Natural killer cell treated with Interleukin-12 subunit alpha and Interleukin-12 subunit beta and Interleukin-15 and Interleukin-18, amount 100 ng/mL, for 72 hours (primary cell): ENCODE measurements at regions not wholly inside any gene's neighbourhood (a gene's known extent, or its start where the extent isn't known, plus 50 kb on each side); places are given as distances from the start of the nearest gene placed in this dataset.

Experiments used
- ATAC-seq, 2 donors: fragments of 150-1000 bp; cut with Tn5 transposase in 1 of 2; sonication (Bioruptor Pico), chemical (Tn5 transposase) in 1 of 2; 2 replicates each; pipeline ENCODE4 v1.10.0; 2021
- DNase-seq: peaks from one replicate; pipeline ENCODE4 v3.0.0; 2022; ENCODE audit warnings: low spot score
- H3K27ac Mint-ChIP-seq, 2 donors: 1 replicate in 1 of 2; 2 replicates in 1 of 2; pipeline ENCODE4 v1.8.0; 2022; ENCODE audit warnings: mixed read lengths in 2 of 2, mild to moderate bottlenecking in 1 of 2, moderate library complexity in 1 of 2
- H3K27me3 Mint-ChIP-seq, 2 donors: 1 replicate in 1 of 2; 2 replicates in 1 of 2; pipeline ENCODE4 v1.8.0; 2022; ENCODE audit warnings: mixed read lengths in 2 of 2
- H3K36me3 Mint-ChIP-seq: one replicate; pipeline ENCODE4 v1.8.0; 2022; ENCODE audit warnings: mixed read lengths
- H3K4me1 Mint-ChIP-seq, 2 donors: 1 replicate in 1 of 2; 2 replicates in 1 of 2; pipeline ENCODE4 v1.8.0; 2022; ENCODE audit warnings: low read depth in 2 of 2, mixed read lengths in 2 of 2, mild to moderate bottlenecking in 1 of 2
- H3K4me3 Mint-ChIP-seq: one replicate; pipeline ENCODE4 v1.8.0; 2022; ENCODE audit warnings: mixed read lengths
- H3K9me3 Mint-ChIP-seq: 2 replicates; pipeline ENCODE4 v1.8.0; 2022; ENCODE audit warnings: mixed read lengths

DNA sequence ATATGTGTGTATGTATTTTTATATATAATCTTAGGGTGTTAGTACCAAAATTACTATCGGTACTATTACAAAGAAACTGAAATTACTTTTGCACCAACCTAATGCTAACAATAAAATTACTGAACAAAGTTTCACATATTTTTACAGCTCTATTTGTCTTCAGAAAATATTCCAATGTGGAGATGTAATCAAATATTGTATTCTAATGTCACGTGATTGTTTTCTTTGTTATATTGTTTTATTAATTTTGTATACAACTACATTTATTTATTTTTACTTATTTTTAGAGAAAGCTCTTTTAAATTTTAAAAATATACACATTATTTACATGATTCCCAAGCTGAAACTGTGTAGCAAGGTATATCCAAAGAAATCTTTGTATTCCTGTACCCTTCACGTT lies 227.1 kb upstream of the KLF12 start:
- Mint-ChIP-seq H3K27ac (no peak overlapping the region), H3K36me3 (peaks cover 4% of the 10 kb centered on the region), H3K4me3 (no peak overlapping the region), H3K9me3 (peaks cover 2% of the 10 kb centered on the region), H3K27me3 (peaks cover 19 to 25% of the 10 kb centered on the region in 2 donors), H3K4me1 (no peaks in the 10 kb centered on the region)
- DNase-seq (no peak), ATAC-seq (no peak)

DNA sequence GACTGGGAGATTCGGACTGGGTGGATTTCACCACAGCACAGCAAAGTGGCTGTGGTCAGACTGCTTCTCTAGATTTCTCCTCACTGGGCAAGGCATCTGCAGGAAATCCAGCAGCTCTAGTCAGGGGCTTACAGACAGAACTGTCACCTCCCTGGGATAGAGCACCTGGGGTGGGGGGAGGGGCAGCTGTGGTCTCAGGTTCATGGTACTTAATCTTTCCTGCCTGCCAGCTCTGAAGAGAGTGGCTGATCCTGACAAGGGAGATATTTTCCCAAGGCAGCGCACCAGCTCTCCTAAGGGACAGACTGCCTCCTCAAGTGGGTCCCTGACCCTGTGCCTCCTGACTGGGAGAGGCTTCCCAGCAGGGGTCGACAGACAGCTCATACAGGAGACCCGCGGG lies 212.8 kb upstream of the KLF12 start:
- Mint-ChIP-seq H3K36me3 (peaks cover 8% of the 10 kb centered on the region), H3K27me3 (peaks cover 21 to 34% of the 10 kb centered on the region in 2 donors), H3K4me3 (no peak overlapping the region), H3K9me3 (peaks cover 6% of the 10 kb centered on the region), H3K4me1 (peaks cover 0 to 3% of the 10 kb centered on the region in 2 donors), H3K27ac (no peak overlapping the region)
- no peak for DNase-seq
- ATAC-seq = no peak

DNA sequence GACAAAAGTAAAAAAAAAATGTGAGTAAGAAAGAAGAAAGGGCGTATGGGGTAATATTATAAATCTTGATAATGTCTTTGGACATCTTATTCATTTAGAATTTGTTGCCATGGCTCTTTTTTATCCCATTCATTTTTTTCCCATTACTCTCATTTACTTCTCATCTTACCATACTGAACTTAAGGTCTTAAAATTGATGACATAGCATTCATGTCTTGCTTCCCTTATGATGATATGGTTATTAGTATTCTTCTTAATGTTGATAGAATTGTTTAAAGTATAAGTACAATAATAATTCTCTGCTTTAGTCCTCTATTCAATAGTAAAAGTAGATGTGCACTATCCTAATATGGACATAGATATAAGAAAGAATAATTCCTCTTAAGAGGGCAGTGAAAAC lies 204.1 kb upstream of the KLF12 start:
- H3K27ac Mint-ChIP-seq = no peak overlapping the region
- H3K4me3 Mint-ChIP-seq = no peak overlapping the region
- peaks cover 0 to under 1% of the 10 kb centered on the region in 2 donors for H3K4me1 Mint-ChIP-seq
- peaks cover 4% of the 10 kb centered on the region for H3K36me3 Mint-ChIP-seq
- ATAC-seq = no peak
- DNase-seq = no peak
- peaks cover 14 to 28% of the 10 kb centered on the region in 2 donors for H3K27me3 Mint-ChIP-seq
- H3K9me3 Mint-ChIP-seq = no peaks in the 10 kb centered on the region

DNA sequence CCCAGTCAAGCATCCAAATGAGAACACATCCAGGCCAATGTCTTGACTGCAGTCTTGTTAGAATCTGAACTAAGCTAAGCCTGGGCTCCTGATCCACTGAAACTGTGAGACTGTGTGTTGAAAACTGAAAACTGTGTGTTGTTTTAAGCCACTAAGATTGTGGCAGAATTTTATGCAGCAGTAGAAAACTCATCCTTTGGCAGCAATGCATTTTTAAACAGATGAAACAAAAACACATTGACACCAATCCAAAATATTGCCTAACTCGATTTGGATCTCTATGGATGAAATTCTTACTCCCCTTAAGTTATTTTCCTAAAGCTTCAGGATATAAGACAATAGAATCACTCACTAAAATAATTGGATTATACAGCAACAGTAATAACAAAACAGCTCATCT lies 202.3 kb upstream of the KLF12 start:
- peaks cover 0 to 18% of the 10 kb centered on the region in 2 donors for H3K27me3 Mint-ChIP-seq
- H3K36me3 Mint-ChIP-seq = no peaks in the 10 kb centered on the region
- no peaks in the 10 kb centered on the region for H3K4me1 Mint-ChIP-seq
- H3K9me3 Mint-ChIP-seq = no peaks in the 10 kb centered on the region
- ATAC-seq (no peak), DNase-seq (no peak)
- no peak overlapping the region for H3K4me3 Mint-ChIP-seq
- no peak overlapping the region for H3K27ac Mint-ChIP-seq

DNA sequence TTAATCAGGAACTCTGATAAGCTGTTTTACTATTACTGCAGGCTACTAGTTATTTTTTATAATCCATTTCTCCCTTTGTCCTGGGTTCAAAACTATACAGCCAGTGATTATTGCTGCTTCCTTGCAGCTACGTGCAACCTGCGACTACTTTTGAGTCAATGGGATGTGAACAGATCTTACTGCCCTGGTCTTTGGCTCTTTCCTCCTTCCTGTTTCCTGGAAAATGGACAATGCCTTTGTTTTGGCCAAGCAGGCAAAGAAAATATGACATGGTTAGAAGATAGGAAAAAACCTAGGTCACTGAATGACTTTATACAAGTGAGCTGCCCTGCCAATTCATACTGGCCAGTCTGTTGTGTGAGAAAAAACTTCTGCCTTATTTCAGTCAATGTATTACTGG lies 201.2 kb upstream of the KLF12 start:
- peaks cover 0 to 11% of the 10 kb centered on the region in 2 donors for H3K27me3 Mint-ChIP-seq
- no peak overlapping the region for H3K4me3 Mint-ChIP-seq
- ATAC-seq (no peak), DNase-seq (no peak)
- H3K4me1 Mint-ChIP-seq = no peaks in the 10 kb centered on the region
- no peaks in the 10 kb centered on the region for H3K36me3 Mint-ChIP-seq
- no peak overlapping the region for H3K27ac Mint-ChIP-seq
- H3K9me3 Mint-ChIP-seq = no peaks in the 10 kb centered on the region

DNA sequence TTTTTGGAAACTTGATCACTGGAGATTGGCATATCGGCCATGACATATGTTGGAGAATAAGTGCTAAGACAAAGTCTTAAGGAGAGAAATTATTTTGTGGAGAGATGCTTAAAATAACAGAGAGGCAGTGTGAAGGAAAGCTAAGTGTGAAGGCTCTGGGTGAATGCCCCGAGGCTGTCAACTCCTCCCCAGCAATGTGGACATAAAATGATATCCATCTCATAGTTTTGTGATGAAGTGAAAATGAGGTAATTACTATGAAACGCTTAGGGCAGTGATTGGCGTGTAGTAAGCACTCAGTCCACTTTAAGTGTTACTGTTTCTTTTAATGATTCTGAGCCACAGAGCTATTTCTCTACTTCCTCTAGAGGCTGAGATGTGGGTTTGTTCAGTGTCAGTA lies 195.8 kb upstream of the KLF12 start:
- no peaks in the 10 kb centered on the region for H3K9me3 Mint-ChIP-seq
- no peak overlapping the region for H3K27ac Mint-ChIP-seq
- H3K4me1 Mint-ChIP-seq = no peaks in the 10 kb centered on the region
- no peak overlapping the region for H3K4me3 Mint-ChIP-seq
- ATAC-seq (no peak), DNase-seq (no peak)
- no peaks in the 10 kb centered on the region for H3K36me3 Mint-ChIP-seq
- peaks cover 13 to 15% of the 10 kb centered on the region in 2 donors for H3K27me3 Mint-ChIP-seq

DNA sequence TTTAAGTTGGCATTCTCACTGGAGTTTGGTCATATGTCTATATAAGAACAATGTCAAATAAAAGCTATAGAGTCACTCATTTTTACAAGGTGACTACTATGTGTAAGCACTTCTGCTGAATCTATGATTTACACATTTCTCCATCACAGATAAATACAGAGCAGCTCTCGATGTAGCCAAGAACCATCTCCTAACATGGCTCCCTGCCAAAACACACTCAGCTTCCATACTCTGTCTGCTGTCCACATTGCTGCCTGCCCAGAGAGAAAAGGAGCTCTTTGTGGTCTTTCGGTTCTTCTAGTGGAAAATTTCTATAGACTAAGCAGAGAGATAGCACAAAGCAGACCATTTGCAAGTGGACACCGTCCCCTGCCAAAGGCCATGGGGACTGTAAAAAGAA lies 190.9 kb upstream of the KLF12 start:
- ATAC-seq = no peak
- Mint-ChIP-seq H3K4me1 (no peaks in the 10 kb centered on the region), H3K27me3 (peaks cover 20 to 31% of the 10 kb centered on the region in 2 donors), H3K9me3 (no peaks in the 10 kb centered on the region), H3K4me3 (no peak overlapping the region), H3K36me3 (no peaks in the 10 kb centered on the region), H3K27ac (no peak overlapping the region)
- no peak for DNase-seq

DNA sequence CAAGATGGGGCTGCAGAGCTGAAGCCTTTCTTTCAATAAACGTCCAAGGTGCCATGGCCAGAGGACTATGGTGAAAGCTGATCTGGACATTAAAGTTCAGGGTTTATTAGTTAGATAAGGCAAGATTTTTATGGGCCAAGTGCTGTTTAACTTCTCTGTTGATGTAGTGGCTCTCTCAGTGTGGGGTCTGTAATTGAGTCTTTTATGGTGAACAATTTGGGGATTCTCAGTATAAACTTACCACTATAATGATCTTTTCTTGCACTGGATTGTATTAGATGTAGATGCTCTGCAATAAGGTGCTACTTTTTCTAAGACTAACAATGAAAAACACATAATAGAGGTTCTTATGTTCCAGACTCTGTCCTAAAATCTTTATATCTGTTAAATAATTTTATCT lies 190.1 kb upstream of the KLF12 start:
- H3K4me3 Mint-ChIP-seq = no peak overlapping the region
- peaks cover 18 to 28% of the 10 kb centered on the region in 2 donors for H3K27me3 Mint-ChIP-seq
- DNase-seq = no peak
- no peaks in the 10 kb centered on the region for H3K9me3 Mint-ChIP-seq
- no peak overlapping the region for H3K27ac Mint-ChIP-seq
- no peaks in the 10 kb centered on the region for H3K4me1 Mint-ChIP-seq
- H3K36me3 Mint-ChIP-seq = no peaks in the 10 kb centered on the region
- no peak for ATAC-seq

DNA sequence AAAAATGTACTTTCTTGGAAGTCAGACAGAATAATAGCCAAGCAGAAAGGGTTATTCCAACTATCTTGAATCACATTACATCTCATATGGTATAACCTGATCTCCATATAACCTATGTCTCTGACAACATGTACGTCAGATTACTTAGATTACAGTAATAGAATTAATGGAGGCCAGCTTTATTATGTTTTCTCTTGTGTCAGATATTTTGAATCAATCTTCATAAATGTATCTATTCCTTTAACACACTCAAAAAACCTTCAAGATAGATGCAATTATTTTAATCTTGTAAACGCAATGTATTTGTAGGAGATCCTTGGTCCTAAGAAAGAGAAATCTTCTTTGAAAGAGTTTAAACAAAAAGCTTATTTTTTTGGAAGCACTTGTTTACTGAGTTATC lies 188.4 kb upstream of the KLF12 start:
- no peak overlapping the region for H3K4me3 Mint-ChIP-seq
- DNase-seq = no peak
- H3K4me1 Mint-ChIP-seq = no peaks in the 10 kb centered on the region
- ATAC-seq = no peak
- no peaks in the 10 kb centered on the region for H3K9me3 Mint-ChIP-seq
- no peak overlapping the region for H3K27ac Mint-ChIP-seq
- peaks cover 23 to 28% of the 10 kb centered on the region in 2 donors for H3K27me3 Mint-ChIP-seq
- H3K36me3 Mint-ChIP-seq = no peaks in the 10 kb centered on the region

DNA sequence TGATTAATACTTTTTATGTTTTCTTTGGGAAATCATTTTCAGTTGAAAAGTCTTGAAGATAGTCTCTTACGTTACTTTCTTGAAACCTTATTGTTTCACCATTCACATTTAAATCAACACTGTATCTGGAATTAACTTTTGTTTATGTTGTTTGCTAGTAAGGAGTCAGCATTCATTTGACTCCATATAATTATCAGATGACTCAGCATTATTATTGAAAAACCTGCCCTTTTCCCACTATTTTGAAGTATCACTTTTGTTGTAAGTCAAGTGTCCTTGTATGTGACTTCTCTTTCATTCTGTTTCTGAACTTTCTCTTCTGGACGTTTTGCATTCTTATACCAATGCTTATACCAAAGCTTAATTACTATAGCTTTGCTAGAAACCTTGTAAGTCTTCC lies 186.1 kb upstream of the KLF12 start:
- ATAC-seq = no peak
- Mint-ChIP-seq H3K27ac (no peak overlapping the region), H3K9me3 (no peaks in the 10 kb centered on the region)

DNA sequence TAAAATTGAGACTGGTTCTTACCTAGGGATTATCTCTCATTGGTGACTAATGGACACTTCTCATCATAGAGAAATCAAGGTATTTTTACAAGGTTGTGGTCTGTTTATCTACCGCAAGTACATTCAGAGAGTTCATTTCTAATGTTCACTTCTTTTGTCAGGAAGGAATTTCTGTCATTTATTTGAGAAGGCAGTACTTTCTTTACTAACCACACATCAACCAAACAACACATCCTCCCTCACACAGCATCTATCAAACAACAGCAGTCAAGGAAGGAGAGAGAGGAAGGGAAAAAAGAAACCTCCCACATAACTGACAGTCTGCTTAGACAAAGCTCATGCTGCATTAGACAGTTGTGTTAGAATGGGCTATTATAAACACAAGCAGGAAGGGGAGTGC lies 182.3 kb upstream of the KLF12 start:
- H3K4me1 Mint-ChIP-seq = peaks cover 3 to 5% of the 10 kb centered on the region in 2 donors
- ATAC-seq (no peak), DNase-seq (no peak)
- peaks cover 18 to 21% of the 10 kb centered on the region in 2 donors for H3K27me3 Mint-ChIP-seq
- no peak overlapping the region for H3K27ac Mint-ChIP-seq
- H3K36me3 Mint-ChIP-seq = no peaks in the 10 kb centered on the region
- no peak overlapping the region for H3K4me3 Mint-ChIP-seq
- no peaks in the 10 kb centered on the region for H3K9me3 Mint-ChIP-seq

More for the DNA sequence above, 186.1 kb upstream of the KLF12 start:
- no peaks in the 10 kb centered on the region for H3K36me3 Mint-ChIP-seq
- H3K4me3 Mint-ChIP-seq = no peak overlapping the region
- no peak for DNase-seq
- H3K4me1 Mint-ChIP-seq = peaks cover 3 to 5% of the 10 kb centered on the region in 2 donors
- H3K27me3 Mint-ChIP-seq = peaks cover 21 to 23% of the 10 kb centered on the region in 2 donors

DNA sequence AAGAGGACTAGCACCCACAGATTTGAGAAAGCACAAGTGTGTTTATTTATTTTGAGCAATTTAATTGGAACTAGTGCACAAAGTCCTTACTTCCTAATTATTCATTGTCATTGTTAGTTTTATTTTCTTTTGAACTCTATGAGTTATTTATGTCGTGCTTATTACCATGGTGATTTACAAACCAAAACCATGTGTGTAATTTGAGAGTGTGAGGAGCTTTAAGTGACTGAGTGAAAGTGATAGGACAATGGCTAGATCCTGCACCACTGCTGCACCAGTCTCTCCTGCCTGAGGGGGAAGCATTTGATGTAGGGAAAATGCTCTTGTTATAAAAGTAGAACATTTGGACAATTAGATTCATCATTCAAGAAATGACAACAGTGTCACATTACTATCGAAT lies 172.3 kb upstream of the KLF12 start:
- ATAC-seq = no peak
- no peak for DNase-seq
- H3K4me1 Mint-ChIP-seq = no peaks in the 10 kb centered on the region
- no peak overlapping the region for H3K4me3 Mint-ChIP-seq
- peaks cover 15 to 20% of the 10 kb centered on the region in 2 donors for H3K27me3 Mint-ChIP-seq
- peaks cover 8% of the 10 kb centered on the region for H3K36me3 Mint-ChIP-seq
- no peak overlapping the region for H3K27ac Mint-ChIP-seq
- peaks cover 4% of the 10 kb centered on the region for H3K9me3 Mint-ChIP-seq

DNA sequence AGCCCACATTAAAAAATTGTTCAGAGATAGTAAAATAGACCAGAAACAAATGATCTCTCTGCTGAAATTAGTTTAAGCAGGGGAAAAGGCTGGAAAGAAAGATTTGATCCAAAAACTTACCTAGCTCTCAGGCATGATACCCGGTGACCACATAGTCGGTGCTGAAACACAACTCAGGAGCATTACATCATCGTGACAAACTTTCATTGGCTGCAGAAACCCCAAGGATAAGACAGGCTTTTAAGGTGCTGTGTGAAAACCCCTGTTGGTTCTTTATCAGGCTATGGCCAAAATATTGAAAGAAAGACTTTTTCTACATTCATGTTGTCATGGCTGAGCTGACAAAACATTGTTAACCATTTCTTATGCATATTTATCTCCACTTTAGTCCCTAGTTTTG lies 171.7 kb upstream of the KLF12 start:
- peaks cover 8% of the 10 kb centered on the region for H3K36me3 Mint-ChIP-seq
- ATAC-seq (no peak), DNase-seq (no peak)
- peaks cover 15 to 20% of the 10 kb centered on the region in 2 donors for H3K27me3 Mint-ChIP-seq
- peaks cover 4% of the 10 kb centered on the region for H3K9me3 Mint-ChIP-seq
- H3K4me3 Mint-ChIP-seq = no peak overlapping the region
- H3K27ac Mint-ChIP-seq = no peak overlapping the region
- H3K4me1 Mint-ChIP-seq = no peaks in the 10 kb centered on the region

DNA sequence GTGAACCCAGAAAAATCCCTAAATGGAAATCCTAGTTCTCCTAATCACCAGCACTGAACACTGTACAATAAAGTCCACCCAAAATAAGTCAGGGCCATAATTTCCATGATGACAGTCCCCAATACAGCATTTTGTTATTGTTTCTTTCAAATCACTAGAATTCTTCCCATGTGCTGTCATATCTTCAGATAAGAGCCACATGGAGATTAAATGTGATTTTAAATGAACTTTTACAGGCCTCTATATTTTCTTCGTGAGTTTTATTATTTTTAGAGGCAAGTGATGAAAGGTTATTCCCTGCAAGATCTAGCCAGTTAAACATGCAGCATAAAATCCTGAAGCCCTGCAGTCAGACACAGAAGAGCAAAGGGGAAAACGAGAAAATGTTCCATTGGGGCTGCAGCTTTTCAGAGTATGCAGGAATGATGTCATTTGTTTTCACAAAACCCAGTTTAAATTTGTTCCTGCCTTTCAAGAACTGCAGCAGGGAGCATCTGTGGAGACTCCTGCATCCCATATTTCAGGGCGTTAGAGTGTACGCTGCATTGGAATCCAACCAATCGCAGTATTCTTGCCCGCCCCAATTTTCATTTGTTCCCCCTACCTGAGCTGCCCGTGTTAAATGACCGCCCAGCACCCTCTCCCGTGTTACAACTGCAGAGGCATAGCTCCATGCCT lies 167.2 kb upstream of the KLF12 start:
- H3K27me3 Mint-ChIP-seq = peaks cover 2% of the 10 kb centered on the region in 2 donors
- ATAC-seq (no peak), DNase-seq (no peak)
- H3K27ac Mint-ChIP-seq = no peak overlapping the region
- no peaks in the 10 kb centered on the region for H3K4me1 Mint-ChIP-seq
- H3K4me3 Mint-ChIP-seq = no peak overlapping the region
- H3K9me3 Mint-ChIP-seq = no peaks in the 10 kb centered on the region
- no peaks in the 10 kb centered on the region for H3K36me3 Mint-ChIP-seq

DNA sequence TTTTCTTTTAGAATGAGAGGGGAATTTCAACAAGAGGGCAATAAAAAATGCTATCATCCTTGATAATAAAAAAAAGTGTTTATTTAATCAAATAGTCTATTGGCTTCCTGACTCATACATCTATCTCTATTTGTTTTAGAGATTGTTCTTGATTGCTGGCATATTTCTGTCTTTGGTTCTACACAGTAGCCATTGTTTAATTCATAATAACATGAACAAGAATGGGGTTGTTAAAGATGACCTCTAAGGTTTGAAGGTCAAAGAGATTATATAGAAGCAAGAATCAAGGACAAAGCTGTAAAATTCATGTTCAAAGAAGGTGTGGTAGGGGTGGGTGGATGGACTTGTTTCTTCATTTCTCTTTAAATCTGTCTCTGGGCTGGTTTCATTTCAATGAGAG lies 166.0 kb upstream of the KLF12 start:
- peaks cover 2 to 6% of the 10 kb centered on the region in 2 donors for H3K27me3 Mint-ChIP-seq
- H3K27ac Mint-ChIP-seq = no peak overlapping the region
- H3K4me1 Mint-ChIP-seq = no peaks in the 10 kb centered on the region
- no peaks in the 10 kb centered on the region for H3K36me3 Mint-ChIP-seq
- no peaks in the 10 kb centered on the region for H3K9me3 Mint-ChIP-seq
- no peak overlapping the region for H3K4me3 Mint-ChIP-seq
- DNase-seq (no peak), ATAC-seq (no peak)
